GM19463 (cell line): ENCODE measurements at regions not wholly inside any gene's neighbourhood (a gene's known extent, or its start where the extent isn't known, plus 50 kb on each side); places are given as distances from the start of the nearest gene placed in this dataset.
A peak's percentile ranks its signal among the peaks of the same experiment; 100 is the strongest.

Source experiments
- ATAC-seq: cut with Tn5 transposase; IDR thresholded peaks from one replicate; pipeline ENCODE4 v1.9.1; 2021; ENCODE audit warnings: mild to moderate bottlenecking, moderate library complexity; ENCODE audit not compliant: unreplicated experiment

DNA sequence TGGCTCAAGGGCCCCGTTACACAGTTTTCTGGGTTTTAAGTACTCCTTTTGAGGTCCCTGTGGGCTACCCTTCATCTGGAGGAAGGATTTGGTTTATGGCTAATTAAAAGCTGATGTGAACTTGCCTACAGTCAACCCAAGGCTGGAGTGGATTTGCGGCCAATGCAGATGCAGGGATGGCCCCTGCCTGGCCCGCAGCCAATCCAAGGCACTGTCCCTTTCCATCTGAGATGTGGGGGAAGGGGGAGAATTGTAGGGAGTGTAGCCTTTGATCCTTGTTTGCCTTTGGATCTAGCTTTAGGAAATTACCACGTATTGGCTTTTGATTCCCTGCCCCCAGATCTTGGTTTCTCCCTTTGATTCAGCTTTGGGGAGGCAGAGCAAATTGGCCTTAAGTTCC is 128.0 kb upstream of the GGTLC1 start:
- ATAC-seq = no peak

DNA sequence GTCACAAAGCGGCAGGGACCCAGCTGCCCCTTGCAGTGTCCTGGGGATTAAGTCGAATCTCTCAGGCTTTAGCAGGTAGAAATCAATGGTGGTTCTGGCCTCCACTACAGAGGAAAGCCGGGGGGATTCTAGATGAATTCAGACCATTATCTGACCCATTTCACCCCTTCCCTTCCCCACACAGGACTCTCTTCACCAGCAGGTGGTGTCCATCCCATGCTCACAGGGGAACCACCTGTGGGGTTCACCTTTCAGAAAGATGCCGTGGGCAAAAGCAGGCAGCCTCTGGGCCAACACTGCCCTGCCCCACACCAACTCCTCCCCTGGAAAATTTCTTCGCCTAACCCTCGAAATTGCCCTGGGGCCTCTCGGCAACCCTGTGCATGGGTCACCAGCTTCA is 123.8 kb upstream of the GGTLC1 start:
- no peak for ATAC-seq

DNA sequence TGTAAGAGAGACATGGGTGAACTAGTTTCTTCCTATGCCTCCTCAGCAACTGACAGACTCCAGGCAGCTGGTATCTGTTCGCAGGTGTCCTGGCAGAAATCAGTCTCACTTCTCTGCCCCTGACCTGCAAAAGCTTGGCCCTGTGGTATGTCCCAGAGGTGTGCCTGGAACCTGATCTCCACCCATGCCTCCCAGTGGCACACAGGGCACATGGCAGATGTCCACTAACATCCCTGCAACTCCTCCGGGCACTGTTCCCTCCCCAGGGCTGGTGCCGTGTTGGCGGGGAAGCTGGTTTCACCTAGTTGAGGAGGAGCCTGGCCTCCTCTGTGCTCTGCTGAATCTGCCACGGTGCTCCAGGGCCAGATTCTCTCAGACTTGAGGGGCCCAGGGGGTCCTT is 123.3 kb upstream of the GGTLC1 start:
- no peak for ATAC-seq

DNA sequence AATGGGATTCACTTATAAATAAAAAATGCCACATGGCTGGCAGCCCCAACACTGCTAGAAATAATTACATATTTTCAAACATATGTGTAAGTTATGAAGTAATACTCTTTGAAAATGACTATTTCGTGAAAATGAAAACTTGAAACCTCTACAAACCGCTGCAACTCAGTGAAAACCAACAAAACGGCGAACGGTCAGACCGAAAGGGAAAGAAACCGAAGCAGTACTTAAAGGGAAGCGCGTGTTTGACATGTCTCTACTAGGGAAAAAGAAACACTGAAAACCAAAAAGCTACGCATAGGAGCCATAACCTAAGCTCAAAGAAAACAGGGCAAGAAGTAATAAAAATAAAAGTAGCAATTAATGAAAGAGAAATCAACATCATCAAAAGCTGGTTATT is 121.0 kb upstream of the GGTLC1 start:
- no peak for ATAC-seq

DNA sequence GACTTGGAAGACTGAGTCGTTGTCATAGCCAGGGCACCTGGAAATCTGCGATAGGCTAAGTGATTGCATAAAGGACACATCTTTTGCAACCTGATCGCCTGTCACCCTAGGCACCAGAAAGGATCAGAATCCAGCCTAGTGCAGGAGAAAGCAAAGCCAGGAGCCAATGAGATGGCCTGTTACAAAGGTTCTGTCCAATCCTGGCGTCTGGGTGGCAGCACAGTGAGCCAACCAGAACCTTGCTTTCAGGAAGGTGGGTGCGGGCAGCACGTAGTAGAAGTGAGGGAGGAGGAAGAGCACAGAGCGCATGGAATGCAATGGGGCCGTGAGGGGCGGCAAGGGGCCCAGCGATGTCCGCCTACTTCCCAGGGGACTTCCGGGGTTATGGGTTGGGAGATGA is 120.4 kb upstream of the GGTLC1 start:
- no peak for ATAC-seq

DNA sequence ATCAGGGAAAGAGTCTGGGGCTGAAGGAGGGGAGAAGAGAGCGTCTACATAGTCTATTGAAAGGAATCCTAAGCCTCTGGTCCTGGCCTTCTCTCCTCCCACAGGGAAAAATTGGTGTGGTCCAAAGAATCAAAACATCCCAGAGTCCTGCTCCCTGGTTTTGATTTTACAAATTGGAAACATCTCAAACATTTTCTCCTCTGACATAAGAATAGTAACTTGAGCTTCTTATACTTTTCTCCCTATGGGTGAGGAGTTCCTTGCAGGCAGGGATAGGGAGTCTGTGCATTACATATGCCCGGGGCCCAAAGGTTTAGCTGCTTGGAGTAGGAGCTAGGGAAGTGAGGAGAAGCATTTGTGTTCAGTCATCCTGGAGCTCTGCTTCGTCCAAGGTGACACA is 120.0 kb upstream of the GGTLC1 start:
- ATAC-seq = no peak

DNA sequence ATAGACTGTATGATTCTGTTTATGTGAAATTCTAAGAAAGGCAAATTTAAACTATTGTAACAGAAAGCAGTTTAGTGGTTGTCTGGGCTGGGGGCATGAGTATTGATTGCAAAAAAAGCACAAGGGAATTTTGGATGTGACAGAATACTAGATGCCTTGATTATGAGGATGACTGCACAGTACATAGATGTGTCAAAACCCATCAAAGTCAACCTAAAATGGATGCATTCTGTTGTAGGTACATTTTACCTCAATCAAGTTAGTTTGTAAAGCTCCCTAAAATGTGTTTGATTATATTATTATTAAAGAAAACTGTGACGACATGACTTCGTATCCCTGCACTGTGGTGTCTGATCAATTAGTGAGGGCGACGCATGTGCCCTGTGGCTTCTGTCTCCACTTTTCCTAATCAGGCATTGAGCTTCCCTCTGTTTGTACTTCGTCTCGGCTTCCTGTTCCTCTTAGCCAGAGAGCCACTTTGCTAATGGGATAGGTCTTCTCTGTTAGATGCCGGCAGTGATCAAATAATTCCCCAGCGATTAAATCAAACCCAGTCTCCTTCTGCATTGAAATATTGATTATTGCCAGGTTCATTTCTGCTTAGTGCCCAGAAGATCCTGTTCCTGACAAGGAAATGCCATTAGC is 118.3 kb upstream of the GGTLC1 start:
- ATAC-seq = no peak

DNA sequence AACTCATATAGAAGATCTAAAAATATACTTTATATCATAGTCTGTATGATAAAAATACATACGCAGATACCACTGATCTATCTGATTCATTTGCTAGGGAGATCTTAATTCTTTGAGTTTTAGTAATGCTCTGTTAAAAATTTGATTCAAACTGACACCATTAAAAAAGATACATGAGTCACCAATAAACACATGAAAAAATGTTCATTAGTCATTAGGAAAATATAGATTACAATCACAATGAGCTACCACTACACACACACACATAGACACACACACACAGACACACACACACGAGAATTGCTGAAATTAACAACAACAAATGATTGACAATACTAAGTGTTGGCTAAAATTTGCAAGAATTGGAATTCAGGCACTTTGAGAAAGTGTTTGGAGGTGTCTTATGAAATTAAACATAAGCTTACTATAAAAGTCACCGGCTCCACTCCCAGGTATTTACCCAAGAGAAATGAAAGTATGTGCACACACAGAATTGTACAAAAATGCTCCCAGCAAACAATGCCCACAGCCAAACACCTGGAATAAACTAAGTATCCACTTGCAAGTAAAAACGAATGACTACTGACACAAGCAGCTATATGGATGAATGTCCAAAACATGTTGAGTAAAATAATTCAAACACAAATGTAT is 117.7 kb upstream of the GGTLC1 start:
- ATAC-seq = no peak

DNA sequence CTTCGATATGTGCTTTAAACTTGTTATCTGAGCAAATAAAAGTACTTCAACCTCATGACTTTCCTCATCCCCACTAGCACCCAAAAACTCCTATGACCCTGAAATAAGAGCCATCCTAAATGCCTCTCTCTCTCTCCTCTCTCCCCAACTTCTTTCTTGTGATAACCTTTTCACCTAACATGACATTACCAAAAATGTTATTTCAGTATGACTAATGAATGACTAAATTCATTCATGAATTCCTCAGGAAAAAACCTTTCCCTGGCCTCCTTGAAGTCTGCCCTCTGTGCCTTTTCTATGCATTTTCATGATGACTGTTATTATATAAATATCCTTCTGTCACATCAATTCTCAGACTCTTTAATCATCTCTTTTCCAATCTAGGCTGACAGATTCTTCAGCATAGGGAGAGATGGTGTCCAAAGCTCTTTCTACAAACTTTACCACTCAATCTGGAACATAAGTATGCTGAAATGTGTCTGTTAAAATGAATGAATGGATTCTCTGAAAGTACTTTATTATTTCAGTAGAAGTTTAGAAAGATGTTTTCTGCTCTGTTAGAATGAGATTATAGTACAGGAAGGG is 114.3 kb upstream of the GGTLC1 start:
- ATAC-seq = no peak

DNA sequence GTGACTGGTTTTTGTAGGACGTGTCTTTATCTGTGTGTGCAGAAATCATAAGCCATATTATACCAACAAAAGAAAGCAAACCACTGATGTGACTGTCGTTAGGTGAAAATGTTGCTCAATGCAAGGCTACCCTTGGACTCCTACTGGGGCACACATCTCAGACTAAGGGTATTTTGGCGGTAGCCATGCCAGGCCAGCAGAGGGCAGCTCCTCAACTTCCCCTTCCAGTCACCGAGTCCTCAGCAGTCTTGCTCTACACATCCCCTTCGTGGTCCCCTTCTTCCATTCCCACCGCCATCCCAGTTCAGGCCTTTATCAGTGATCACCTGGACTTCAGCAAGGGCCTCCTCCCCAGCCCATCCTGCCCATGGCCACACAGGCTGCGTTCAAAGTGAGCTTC is 113.7 kb upstream of the GGTLC1 start:
- peak; percentile 54 for ATAC-seq

DNA sequence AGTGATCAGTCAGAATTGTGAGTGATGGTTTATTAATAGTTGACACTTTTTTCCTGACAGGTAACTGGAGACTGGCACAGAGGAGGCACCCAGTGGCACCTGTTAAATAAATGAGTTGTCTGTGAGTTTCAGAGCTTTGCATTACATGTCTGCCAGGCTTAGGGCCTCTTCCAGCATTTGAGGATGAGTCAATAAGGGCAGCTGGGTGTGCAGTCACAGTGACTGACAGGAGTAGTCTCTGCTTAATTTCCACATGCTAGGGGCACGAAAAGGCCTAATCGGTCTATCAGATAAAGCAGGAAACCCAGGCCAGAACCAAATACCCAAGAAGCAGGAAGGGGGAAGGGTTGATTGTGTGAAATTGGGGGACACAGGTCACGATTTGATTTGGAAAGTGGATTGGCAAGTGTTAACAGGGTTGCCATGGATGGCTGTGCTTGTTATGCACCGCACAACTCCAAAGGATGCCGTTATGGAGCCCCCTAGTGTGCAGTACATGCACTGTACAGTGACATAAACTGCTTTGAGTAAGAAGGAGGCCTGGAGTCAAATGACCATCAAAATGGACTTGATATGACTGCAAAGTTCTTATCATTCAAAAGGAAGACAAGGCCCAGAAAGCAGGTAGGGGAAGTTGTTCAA is 111.9 kb upstream of the GGTLC1 start:
- ATAC-seq = peak; percentile 62

DNA sequence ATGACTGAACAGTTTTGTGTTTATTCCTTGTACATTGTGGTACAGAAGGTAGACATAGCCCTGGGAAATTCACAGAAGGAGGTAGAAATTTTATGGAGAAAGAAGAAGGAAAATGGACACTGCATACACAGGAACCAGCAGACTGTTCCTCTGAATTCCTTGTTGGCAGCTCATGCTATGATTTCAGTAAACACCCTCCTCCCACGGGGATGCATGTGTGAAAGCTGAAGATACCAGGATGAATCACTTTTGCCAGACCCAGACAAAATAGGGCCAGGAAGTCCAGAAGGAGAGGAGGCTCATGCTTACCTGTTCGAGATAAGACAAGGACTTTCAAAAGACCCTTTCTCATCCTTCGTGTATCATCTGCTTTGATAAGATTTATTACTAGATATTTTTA is 110.3 kb upstream of the GGTLC1 start:
- no peak for ATAC-seq

DNA sequence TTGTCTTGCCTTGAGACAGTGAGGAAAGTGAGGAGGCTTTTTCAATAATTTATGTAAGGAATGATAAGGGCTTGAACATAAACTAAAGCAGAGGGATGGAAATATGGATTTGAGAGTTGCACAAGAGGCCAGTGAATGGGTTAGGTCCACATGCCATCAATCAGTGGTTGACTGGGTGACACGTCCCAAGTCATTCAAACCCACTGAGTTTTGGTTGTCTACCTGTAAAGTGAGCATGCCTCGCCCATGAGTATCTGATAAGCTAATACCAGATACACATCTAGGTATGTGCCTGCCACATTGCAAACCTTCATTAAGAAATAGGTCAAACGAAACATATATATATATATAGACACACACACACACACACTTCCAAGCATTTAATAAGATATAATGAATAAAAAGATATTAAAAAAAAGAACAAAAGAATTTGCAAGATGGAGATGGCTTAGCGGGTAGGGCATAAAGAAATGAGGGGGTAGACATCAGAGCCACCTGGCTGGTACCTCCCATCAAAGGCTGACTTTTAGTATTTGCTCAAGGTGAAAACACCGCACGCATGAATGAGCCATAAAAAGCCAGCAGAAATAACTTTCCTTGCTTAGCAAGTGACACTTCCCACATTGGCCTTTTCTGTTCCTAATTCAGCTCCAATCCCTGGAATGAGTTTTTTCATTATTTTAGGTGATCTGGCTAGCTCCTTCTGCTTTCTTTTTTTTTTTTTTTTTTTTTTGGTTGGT is 109.1 kb upstream of the GGTLC1 start:
- ATAC-seq = no peak

DNA sequence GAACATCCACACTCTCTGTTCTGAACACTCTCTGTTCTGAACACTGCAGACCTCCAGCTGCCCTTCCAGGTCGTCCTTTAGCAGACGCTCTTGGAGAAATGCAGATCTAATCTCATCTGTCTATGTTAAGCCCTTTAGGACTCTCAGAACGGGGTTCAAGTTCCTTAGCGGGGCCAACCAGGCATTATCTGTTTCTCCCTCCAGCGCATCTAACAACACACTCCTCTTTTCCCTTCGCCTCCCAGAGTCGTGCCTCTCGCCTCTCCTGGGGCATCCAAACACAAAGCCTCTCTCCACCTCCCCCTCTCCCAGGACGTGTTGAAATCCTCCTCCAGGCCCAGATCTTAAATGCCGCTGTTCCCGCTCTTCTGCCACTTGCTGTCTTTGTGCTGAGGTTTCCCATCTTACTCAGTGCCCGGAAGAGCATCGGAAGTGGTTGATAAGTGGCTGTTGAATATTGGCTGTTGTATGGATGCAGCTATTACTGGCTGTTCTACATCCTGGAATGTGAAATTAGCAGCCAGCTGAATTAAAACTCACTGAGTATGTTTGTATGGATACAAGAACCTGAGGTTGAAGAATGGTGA is 108.4 kb upstream of the GGTLC1 start:
- no peak for ATAC-seq

DNA sequence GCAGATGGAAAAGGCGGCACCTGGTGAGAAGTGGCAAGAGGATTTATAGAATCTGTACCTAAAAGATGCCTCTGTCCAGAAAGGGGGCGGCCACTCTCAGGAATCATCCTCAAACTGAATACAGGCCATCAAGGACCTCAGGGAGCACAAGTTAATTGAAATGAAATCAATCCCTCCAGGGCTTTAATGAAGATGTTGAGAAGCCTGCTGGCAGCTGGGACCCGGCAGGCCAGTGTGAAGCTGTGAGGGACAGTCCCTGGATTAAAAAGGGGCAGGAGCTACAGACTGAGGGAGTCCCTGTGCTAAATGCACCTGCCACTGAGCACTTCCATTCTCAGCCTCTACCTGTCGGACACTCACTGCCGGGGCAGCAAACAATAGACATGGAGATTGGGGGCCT is 107.7 kb upstream of the GGTLC1 start:
- no peak for ATAC-seq

DNA sequence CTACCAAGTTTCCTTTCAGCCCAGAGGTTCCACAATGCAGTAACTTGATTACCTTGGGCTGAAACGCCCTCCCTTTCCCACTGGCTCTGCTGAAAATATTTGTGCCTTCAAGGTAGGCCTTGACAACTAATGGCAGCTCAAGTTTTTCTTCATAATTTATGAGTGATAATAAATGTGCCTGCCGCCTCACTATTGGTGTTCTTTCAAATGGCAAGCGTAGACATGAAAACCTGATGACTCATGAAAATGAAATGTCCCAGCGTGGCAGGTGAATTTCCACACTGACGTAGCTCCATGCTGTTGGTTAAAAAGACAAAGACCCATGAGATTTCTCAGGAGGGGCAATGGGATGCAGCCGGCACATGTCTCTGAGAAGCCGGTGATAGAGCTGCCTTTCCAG is 107.2 kb upstream of the GGTLC1 start:
- ATAC-seq = no peak

DNA sequence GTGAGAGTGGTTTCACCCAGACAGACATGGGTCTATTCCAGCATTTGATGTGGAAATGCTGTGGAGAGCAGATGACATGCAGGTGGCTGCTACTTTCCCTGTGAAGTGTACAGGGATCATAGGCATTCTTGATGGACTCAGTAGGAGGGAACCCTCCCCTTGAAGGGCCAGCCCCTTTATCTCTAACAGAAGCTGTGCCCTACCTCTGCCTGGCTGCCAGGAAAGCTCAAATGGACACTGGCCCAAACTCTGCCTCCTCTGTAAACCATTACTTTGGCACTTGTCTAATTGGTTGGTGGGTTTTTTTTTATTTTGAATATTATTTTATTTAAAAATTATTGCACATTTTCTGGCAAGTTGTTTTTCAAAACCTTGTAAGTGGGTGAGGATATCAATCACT is 106.7 kb upstream of the GGTLC1 start:
- no peak for ATAC-seq

DNA sequence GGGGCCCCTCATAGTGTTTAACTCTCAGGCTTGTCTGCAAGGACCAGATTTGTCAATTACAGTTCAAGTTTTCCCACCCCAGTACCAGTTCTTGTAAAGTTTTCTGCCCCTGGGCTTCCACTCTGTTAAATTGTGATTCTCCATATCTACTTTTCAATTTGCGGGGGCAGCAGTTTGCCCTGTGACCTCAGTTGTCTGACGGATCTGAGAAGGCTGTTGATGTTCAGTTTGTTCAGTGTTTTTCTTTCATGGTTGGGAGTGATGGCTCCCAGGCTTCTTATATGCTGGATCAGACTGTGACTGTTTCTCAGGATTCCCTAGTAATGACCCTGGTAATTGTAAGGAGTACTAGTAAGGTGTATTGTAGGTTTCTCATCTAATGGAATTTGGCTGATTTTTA is 101.0 kb upstream of the GGTLC1 start:
- ATAC-seq = no peak

DNA sequence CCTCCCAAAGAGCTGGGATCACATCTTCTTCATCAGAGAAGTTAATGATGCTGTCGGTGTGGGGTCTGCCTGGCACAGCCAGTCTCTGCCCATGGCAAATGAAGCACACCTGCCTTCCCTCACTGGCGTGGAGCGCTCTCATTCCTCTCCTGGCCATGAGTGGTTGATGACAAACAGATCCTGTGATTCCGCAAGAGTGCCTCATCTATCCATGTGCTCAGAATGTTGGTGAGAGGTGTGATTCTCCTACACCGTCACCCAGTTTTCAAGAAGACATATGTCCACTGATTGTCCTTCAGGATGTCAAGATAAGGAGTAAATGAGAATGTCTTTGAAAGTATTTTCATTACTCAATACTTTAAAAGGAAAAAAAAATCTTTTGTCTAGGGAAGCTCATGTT is 97.5 kb upstream of the GGTLC1 start:
- no peak for ATAC-seq

DNA sequence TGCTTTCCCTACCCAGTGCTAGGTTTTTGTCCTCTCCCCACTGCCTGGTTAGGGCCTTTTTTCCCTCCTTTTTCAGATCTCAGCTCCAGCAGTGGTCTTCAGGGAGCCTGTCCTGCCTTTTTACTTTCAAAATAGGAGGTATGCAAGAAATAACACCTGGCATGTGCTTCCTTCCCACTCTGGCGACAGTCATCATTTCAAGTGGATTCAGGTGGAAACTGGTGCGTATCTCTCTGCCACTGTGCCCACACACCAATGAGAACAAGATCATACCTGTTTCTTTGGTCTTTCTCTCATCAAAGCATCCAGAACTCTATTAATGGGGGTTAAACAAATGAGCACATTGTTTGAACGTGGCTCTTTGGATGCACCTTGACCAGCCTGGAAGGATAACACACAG is 95.7 kb upstream of the GGTLC1 start:
- ATAC-seq = no peak

DNA sequence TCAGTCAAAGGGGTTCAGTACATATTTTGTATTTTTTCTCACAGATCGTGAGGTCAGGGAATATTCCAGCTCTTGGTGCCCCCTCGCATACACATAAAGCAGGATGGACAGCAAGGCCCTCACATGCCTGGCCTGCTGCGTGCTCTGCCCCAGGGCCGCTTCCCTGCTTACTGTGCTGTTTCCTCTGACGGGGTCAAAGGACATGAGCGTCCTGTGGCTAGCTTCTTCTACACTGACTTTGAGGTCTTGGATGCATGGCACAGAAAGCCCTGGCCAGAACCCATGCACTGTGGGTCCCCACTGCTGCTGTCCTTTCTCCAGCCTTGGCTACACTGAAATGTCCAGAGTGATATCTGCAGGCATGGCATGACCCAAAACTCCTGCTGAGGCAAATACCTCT is 92.5 kb upstream of the GGTLC1 start:
- no peak for ATAC-seq
